ENCODE measurements at regions not wholly inside any gene's neighbourhood (a gene's known extent, or its start where the extent isn't known, plus 50 kb on each side); places are given as distances from the start of the nearest gene placed in this dataset.

- Histone ChIP-seq H3K4me3 (no peak overlapping the region), H3K27ac (no peak overlapping the region), H3K27me3 (no peaks in the 10 kb centered on the region), H3K4me1 (no peaks in the 10 kb centered on the region), H3K36me3 (no peaks in the 10 kb centered on the region), H3K9me3 (no peaks in the 10 kb centered on the region)
- no peak for TF ChIP-seq CTCF (IDR thresholded peaks at IDR 0.05)
- no peak for DNase-seq
- ATAC-seq = no peak
- no peak for FAIRE-seq
- intact Hi-C loops (cut with DNase I) = no loop called here
- 94 to 99% methylated on average over 2 of the region's 2 CpGs for WGBS, 2 donors
Observed at GRCh38 chr6:145271577-145271976, 463.7 kb downstream of the EPM2A start.

- H3K36me3 ChIP-seq = no peaks in the 10 kb centered on the region
- DNase-seq (no peak), ATAC-seq (no peak), FAIRE-seq (no peak)
- intact Hi-C loops (cut with DNase I) = no loop called here
- H3K27ac ChIP-seq = no peak overlapping the region
- no peak for TF ChIP-seq CTCF (IDR thresholded peaks at IDR 0.05)
- 81 to 85% methylated on average over 1 of the region's 1 CpG for WGBS, 2 donors
- no peak overlapping the region for H3K4me3 ChIP-seq
- H3K27me3 ChIP-seq = no peaks in the 10 kb centered on the region
- H3K4me1 ChIP-seq = no peaks in the 10 kb centered on the region
- no peaks in the 10 kb centered on the region for H3K9me3 ChIP-seq
Observed at GRCh38 chr6:145272246-145272645, 463.1 kb downstream of the EPM2A start.

GRCh38 chr6:145273136-145273535 is 462.2 kb downstream of the EPM2A start:
- Histone ChIP-seq H3K27ac (no peak overlapping the region), H3K27me3 (no peaks in the 10 kb centered on the region), H3K4me3 (no peak overlapping the region), H3K36me3 (no peaks in the 10 kb centered on the region), H3K9me3 (no peaks in the 10 kb centered on the region), H3K4me1 (no peaks in the 10 kb centered on the region)
- 88 to 98% methylated on average over 1 of the region's 1 CpG for WGBS, 2 donors
- no peak for FAIRE-seq
- DNase-seq = no peak
- TF ChIP-seq CTCF (IDR thresholded peaks at IDR 0.05) = no peak
- no peak for ATAC-seq
- intact Hi-C loops (cut with DNase I) = no loop called here

- FAIRE-seq = no peak
Observed at GRCh38 chr6:145274083-145274482, 461.2 kb downstream of the EPM2A start.

GRCh38 chr6:145275019-145275418 is 460.3 kb downstream of the EPM2A start:
- TF ChIP-seq CTCF (IDR thresholded peaks at IDR 0.05) = no peak
- 69 to 76% methylated on average over 6 of the region's 6 CpGs for WGBS, 2 donors
- no peak for FAIRE-seq

More at GRCh38 chr6:145274083-145274482, 461.2 kb downstream of the EPM2A start:
- no peak for TF ChIP-seq CTCF (IDR thresholded peaks at IDR 0.05)
- H3K27ac ChIP-seq = no peak overlapping the region
- no peaks in the 10 kb centered on the region for H3K27me3 ChIP-seq
- intact Hi-C loops (cut with DNase I) = no loop called here
- no peak for ATAC-seq
- no peak overlapping the region for H3K4me3 ChIP-seq
- WGBS, 2 donors = 36 to 46% methylated on average over 1 of the region's 1 CpG
- no peaks in the 10 kb centered on the region for H3K4me1 ChIP-seq
- no peaks in the 10 kb centered on the region for H3K9me3 ChIP-seq
- H3K36me3 ChIP-seq = no peaks in the 10 kb centered on the region
- no peak for DNase-seq

More at GRCh38 chr6:145275019-145275418, 460.3 kb downstream of the EPM2A start:
- Histone ChIP-seq H3K27ac (no peak overlapping the region), H3K36me3 (no peaks in the 10 kb centered on the region), H3K27me3 (no peaks in the 10 kb centered on the region), H3K4me1 (no peaks in the 10 kb centered on the region), H3K4me3 (no peak overlapping the region), H3K9me3 (no peaks in the 10 kb centered on the region)
- DNase-seq (no peak), ATAC-seq (no peak)
- intact Hi-C loops (cut with DNase I) = no loop called here
